ENCODE measurements at regions not wholly inside any gene's neighbourhood (a gene's known extent, or its start where the extent isn't known, plus 50 kb on each side); places are given as distances from the start of the nearest gene placed in this dataset.

GRCh38 chr9:19583890-19584289, 175.1 kb downstream of the ACER2 start:
- no peak overlapping the region for H3K27ac ChIP-seq
- no peaks in the 10 kb centered on the region for H3K36me3 ChIP-seq (replicated peaks in 1 of 2)
- WGBS, 4 donors: 40 to 93% (median 81%) methylated on average over 1 of the region's 1 CpG
- H3K27me3 ChIP-seq: no peaks in the 10 kb centered on the region
- no peaks in the 10 kb centered on the region for H3K9me3 ChIP-seq (replicated peaks in 1 of 3)
- intact Hi-C loops (cut with DNase I): no loop called here
- no peak overlapping the region for H3K4me3 ChIP-seq
- no peak for DNase-seq
- no peak for TF ChIP-seq POLR2A (IDR thresholded peaks at IDR 0.05)
- TF ChIP-seq CTCF (IDR thresholded peaks at IDR 0.05): no peak
- no peaks in the 10 kb centered on the region for H3K4me1 ChIP-seq (replicated peaks in 1 of 2)

GRCh38 chr9:19577411-19577810, 168.6 kb downstream of the ACER2 start:
- no peak overlapping the region for H3K4me3 ChIP-seq
- H3K27me3 ChIP-seq: no peaks in the 10 kb centered on the region
- H3K36me3 ChIP-seq (replicated peaks in 1 of 2): no peaks in the 10 kb centered on the region
- DNase-seq: no peak
- 58 to 66% (median 63%) methylated on average over 3 of the region's 3 CpGs for WGBS, 4 donors
- no peak overlapping the region for H3K27ac ChIP-seq
- intact Hi-C loops (cut with DNase I): no loop called here
- H3K9me3 ChIP-seq (replicated peaks in 1 of 3): no peaks in the 10 kb centered on the region
- no peak for TF ChIP-seq CTCF (IDR thresholded peaks at IDR 0.05)
- TF ChIP-seq POLR2A (IDR thresholded peaks at IDR 0.05): no peak
- no peaks in the 10 kb centered on the region for H3K4me1 ChIP-seq (replicated peaks in 1 of 2)

DNA sequence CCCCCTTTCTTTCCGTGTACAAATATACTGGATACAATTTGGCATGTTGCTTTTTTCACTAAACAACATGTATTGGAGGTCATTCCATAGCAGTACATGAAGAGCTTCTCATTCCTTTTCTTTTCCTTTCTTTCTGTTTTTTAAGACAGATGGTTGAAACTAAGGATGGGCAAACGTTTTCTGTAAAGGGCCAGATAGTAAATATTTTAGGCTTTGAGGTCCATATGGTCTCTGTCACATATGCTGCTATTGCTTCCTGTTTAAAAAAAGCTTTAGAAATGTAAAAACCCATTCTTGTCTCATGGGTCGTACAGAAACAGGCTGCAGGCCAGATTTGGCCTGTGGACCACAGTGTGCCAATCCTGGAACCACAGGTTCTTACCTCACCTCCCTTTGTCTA, 160.1 kb downstream of the ACER2 start:
- intact Hi-C loops (cut with DNase I): no loop called here
- no peak overlapping the region for H3K4me3 ChIP-seq
- H3K27me3 ChIP-seq: no peaks in the 10 kb centered on the region
- no peak for TF ChIP-seq POLR2A (IDR thresholded peaks at IDR 0.05)
- TF ChIP-seq CTCF (IDR thresholded peaks at IDR 0.05): no peak
- DNase-seq: no peak
- 41 to 46% (median 45%) methylated on average over 3 of the region's 3 CpGs for WGBS, 4 donors
- no peaks in the 10 kb centered on the region for H3K36me3 ChIP-seq (replicated peaks in 1 of 2)
- H3K27ac ChIP-seq: no peak overlapping the region
- H3K9me3 ChIP-seq (replicated peaks in 1 of 3): no peaks in the 10 kb centered on the region
- no peaks in the 10 kb centered on the region for H3K4me1 ChIP-seq (replicated peaks in 1 of 2)

GRCh38 chr9:19564396-19565061, 155.7 kb downstream of the ACER2 start:
- 57 to 72% (median 63%) methylated on average over 3 of the region's 3 CpGs for WGBS, 4 donors

More at GRCh38 chr9:19564396-19565061, 155.7 kb downstream of the ACER2 start:
- no peak overlapping the region for H3K27ac ChIP-seq
- no peak for DNase-seq
- H3K4me3 ChIP-seq: no peak overlapping the region
- intact Hi-C loops (cut with DNase I): no loop called here
- no peaks in the 10 kb centered on the region for H3K4me1 ChIP-seq (replicated peaks in 1 of 2)
- no peaks in the 10 kb centered on the region for H3K36me3 ChIP-seq (replicated peaks in 1 of 2)
- no peaks in the 10 kb centered on the region for H3K27me3 ChIP-seq
- no peaks in the 10 kb centered on the region for H3K9me3 ChIP-seq (replicated peaks in 1 of 3)
- TF ChIP-seq POLR2A (IDR thresholded peaks at IDR 0.05) (no peak), CTCF (IDR thresholded peaks at IDR 0.05) (no peak)
